HG02798 (cell line): ENCODE measurements at regions not wholly inside any gene's neighbourhood (a gene's known extent, or its start where the extent isn't known, plus 50 kb on each side); places are given as distances from the start of the nearest gene placed in this dataset.
"Not testable (repeated sequence)": the region's sequence is repeated elsewhere in the genome, so short reads cannot be mapped to it uniquely, and the experiment has no call there.

ENCODE experiments used
- ATAC-seq: cut with Tn5 transposase; IDR thresholded peaks from one replicate; pipeline ENCODE4 v1.9.1; 2021; ENCODE audit warnings: mild to moderate bottlenecking; ENCODE audit not compliant: unreplicated experiment, poor library complexity

DNA sequence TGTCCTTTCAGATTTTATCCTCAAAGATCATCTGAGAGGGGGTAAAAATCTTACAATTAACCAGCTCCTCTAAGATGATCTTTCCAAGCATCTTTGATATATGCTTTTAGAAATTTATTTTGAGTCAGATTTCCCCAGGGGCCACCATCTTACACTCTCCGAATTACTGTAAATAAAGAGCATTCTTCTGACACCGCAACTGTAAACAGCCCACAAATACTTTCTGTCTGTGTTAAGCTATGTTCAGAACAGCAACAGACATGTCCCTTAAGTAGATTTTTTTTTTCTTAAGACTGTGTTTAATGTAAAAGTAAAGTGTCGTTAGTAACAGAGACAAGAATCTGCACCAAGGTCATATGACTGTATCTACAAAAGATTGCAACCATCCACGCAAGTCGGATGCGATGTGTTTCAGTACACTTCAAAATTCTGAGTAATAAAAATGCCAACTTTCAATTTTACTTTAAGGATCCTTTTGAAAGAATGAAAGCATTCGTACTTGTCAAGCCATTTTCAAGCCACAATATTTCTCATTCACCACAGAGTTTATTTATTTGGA lies 159.0 kb upstream of the KCNH8 start:
- no peak for ATAC-seq

DNA sequence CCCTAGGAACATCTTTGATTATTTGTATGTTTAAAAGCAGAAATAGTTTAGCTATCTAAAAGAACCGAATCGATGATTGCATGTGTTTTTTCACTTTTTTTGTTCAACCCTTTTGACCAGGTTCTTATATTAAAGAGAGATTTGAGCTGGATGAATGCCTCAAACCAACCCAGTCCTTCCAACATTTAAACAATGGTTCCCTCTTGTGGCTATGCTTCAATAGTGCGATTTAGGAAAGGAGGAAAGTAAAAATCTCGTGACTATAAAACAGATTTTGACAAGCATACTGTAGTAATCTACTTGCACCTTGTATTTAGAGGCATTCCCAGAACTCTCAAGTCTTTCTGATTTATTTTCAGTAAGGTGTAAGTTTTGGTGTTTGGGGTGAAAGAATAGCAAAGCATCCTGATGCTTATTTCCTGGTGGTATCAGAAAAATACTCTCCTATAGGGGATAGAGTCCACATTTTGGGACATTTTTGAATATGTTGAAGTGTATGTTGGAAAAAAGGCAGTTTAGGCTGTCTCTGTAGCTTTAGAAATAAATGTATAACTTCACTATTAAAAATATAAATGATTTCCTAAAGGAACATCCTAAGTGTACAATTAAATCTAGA lies 159.6 kb upstream of the KCNH8 start:
- peak; percentile 35 for ATAC-seq

DNA sequence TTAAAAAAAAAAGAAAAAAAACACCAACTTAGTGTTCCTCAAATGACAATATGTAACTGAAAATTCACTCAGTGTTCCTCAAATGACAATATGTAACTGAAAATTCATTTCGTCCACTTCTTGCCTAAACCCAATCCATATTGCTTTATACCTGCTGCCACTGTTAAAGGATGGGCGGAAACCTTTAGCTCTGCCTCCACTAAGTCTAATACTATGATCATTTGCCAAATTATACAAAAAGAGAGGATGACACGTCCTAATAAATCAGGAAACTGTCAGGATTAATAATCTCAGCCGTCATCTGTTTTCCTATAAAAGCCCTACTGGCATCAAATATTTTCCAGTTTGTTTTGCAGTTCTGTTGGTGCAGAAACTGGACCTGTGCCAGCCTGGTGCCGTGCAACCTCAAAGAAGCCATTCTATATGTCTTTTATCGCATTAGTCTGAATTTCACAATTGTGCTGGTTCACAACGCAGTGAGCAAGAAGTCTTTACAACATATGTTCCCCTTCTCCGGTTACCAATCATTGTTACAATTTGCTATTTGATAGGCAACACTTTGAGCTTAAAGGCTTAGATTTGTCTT lies 160.4 kb upstream of the KCNH8 start:
- ATAC-seq = no peak

DNA sequence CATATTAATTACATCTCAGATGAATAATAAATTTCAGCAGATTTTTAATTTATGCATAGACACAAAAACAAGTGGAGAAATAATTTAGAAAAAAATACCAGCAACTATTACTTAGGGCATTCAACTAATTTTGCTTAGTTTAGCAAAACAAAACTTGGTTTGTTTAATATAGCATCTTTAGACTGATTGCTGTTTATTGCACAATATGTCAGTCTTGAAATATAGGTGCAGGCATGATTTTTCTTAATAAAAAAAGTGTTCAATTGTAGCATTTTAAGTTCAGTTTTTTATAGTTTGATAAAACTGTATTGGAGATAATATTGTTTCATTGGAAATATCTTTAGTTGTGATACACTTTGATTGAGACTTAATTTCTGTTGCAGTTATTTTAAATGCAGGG lies 161.2 kb upstream of the KCNH8 start:
- no peak for ATAC-seq

DNA sequence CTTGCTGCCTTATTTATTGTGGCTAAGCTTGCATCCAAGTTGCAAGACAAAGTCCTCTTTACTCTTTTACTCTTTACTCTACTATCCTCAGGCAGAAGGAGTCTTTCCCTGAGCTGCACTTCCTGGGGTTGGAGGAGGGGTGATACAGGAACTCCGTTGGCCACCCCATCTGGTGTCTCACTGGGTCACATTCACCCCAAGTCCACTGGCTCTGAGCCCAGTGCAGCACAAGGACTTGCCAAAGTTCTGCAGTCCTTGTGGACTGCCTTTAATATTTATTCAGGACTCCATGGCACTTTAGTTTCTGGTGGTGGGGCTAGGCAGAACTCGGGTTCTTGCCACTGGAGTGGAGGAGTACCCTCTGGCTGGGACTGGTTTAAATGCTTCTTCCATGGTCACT lies 165.4 kb upstream of the KCNH8 start:
- no peak for ATAC-seq

DNA sequence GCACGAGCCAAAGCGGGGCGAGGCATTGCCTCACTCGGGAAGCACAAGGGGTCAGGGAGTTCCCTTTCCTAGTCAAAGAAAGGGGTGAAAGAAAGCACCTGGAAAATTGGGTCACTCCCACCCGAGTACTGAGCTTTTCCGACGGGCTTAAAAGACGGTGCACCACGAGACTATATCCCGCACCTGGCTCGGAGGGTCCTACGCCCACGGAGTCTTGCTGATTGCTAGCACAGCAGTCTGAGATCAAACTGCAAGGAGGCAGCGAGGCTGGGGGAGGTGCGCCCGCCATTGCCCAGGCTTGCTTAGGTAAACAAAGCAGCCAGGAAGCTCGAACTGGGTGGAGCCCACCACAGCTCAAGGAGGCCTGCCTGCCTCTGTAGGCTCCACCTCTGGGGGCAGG lies 172.2 kb upstream of the KCNH8 start:
- not testable (repeated sequence) for ATAC-seq

DNA sequence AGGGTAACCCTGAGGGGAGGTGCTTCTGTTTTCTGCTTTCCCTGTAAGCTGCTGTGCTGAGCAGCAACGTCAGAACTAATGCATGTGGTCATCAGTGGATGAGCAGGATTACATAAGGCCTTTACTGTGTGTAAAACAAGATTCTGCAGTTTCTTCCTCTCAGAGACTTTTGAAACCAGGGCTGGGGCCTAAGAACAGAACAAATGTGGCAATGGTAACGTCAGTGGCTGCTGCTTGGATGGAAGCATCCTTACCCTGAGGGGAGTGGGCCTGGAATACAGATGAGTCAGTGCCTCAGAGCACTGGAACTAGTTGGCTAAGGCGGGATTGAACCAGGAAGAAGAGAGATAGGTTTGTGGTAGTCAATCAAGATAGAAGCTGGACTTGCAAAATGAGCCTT lies 180.2 kb upstream of the KCNH8 start:
- no peak for ATAC-seq

DNA sequence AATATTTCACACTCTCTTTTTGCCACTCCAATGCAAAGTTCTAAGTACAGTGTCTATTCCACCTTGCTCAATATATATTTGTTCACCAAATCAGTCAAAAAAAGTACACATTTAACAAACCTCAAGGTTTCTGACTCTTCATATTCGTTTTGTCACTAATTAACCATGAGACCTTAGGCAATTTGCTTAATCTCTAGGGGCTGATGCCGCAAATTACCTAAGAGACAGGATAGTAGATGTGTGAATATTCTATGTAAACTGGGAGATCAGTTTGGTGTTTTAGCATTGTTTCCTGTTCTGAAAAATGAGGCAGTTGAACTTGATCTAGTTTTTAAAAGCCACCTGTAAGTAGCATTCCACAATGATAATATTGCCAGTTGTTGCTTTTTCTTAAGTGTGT lies 182.5 kb upstream of the KCNH8 start:
- no peak for ATAC-seq

DNA sequence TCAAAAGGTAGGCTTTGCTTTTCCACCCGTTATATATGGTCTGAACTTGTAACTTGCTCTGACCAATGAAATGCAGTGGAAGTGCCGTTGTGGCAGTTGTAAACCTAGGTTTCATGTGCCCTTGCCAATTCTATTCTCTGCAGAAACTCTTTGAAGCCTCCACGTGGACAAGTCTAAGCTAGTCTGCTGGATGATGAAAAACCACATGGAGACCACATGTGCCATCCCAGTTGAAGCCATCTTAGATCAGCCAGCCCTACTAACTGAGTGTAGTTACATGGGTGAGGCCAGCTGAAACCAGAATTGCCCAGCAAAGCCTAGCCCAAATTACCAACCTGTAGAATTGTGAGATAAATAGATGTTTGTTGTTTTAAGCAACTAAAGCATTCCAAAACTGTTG lies 183.7 kb upstream of the KCNH8 start:
- ATAC-seq = no peak

DNA sequence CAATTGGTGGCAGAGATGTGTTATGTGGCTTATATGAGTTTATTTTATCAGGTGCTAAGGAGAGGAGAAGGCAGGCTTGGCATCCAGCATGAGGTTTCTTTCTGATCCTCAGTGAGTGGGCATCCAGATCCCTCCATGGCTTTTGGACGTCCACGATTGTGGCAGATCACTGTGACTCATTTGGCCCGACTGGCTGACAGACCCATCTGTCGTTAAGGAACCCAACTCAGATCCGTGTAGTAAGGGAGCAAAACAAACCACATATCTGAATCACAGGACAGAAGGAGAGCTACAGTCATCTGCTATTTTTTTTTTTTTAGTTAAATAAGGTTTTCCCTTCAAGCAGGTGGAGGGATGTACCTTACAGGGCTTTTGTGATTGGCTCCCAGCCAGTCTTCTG lies 197.0 kb upstream of the KCNH8 start:
- no peak for ATAC-seq

DNA sequence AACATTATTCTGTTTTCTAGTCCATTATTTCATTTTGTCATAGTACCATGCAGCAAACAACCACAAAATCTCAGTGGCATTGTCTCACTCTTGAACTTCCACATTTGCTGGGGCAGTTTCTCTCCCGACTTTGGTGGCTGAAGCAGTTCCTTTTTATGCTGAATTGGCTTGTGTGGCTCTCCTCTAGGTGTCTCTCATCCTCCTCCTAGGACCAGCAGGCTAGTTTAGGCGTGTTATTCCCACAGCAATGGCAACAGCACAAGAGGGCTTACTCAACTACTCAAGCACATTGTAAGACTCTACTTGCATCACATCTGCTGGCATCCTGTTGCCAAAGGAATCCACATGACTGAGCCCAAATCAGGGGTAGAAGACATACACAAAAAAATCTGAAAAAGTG lies 201.8 kb upstream of the KCNH8 start:
- ATAC-seq = no peak

DNA sequence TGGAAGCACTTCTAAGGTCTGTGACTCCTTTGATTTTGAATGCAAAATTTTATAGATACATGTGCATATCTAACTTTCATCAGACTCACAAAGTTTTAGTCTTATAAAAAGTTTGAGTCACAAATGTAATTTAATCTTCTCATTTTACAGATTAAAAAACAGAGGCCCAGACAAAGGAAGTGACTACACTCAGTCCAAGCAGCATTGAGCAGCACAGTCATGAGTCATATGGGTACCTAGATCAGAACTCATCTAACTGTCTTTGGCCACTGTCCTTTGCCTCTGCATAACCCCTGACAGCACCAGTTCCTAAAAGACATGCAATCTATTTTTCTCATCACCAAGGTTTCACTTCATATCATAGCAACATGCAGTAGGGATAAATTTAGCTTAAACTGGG lies 210.7 kb upstream of the KCNH8 start:
- ATAC-seq = peak; percentile 59

DNA sequence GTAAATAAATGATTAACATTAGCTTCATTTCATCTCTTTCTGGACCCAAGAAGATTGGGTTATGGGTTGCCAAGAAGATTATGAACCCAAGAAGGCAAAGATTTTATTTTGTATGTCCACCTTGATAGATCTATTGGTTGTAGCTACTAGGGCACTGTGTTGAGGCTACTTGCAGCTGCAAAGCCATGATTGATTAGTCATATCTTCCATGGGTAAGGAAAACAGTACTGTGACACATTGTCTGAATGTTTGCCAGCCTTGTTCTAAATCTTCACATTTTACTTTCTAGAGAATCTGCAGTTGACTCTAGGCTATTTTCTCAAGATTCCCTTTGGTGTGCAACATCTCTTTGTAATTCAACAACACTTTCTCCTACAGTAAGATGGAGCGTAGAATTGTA lies 229.2 kb upstream of the KCNH8 start:
- no peak for ATAC-seq

DNA sequence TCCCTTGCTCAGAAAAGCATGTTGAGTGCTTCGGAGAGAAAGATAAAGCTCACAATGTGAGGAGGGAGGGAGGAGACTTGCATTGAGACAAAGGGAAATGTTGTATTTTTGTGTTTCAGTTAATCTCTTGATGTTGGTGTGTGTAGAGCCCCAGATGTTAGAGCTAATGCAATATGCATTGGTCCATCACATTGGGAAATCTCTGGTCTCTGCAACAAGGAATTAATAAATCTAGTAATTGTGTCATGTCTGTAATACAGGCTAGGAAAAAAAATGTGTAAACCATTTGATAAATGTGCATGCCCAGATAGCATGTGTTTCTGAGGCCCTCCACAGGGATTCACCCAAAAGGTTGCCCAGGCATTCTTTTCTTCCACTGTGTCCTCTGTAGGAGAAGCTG lies 230.4 kb upstream of the KCNH8 start:
- ATAC-seq = no peak

DNA sequence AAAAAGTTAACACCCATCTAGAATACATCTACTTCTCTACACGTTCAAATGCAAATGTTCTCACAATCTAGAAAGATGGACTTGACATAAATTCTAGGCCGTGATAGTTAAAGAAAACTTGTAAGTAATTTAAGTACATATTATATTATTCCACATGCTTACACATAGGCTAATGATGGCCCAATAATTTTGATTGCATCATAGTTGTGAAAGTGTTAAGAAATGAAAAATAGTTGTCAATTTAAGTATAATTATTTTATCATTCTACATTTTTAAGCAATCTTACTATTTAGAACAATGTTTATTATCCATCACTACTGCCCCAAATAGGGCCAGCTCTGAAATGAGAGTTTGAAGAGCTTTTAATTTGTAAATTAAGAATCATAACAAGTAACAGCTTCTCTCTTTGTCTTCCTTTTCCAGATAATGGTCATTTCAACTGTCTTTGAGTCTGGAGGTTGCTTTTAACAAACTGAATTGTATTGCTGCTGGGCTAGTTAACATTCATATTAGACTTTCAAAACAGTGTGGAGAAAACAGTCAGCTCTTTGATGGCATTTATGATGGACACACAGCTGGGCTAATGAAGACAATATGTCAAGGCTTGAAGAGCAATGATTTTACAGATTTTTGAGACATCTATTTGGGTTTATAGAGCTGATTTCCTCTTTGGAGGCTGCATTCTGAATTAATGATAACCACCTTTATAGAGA lies 246.1 kb upstream of the KCNH8 start:
- no peak for ATAC-seq

DNA sequence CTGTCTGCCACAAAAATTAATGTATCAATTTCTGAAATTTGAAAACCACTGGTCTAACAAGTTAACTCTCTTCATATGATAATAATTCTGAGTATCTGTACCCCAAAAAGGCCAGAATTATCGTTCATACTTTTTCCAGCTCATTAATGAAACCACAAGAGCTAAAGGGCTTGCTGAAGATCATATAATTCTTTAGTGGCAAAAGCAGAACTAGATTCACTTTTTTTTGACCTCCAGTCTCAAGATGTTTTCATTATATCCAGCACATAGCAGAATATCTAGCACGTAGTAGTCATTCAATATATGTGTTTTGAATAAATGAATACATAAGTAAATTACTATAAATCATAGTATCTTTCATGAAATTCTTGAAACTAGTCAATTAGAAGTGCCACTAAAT lies 246.7 kb upstream of the KCNH8 start:
- no peak for ATAC-seq

DNA sequence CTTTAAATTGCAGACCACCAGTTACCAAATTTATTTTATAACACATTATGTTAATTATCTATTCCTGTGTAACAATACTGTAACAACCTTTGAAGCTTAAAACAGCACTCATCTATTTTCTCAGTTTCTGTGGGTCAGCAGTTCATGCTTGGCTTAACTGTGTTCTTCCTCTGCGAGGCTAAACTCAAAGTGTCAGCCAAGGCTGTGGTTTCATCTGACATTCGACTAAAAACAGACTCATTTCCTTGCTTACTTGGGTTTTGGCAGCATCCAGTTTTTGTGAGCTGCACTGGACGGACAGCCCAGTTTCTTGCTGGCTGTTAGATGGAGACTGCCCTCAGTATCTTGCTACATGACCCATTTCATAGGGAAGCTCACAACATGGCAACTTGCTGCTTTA lies 247.3 kb upstream of the KCNH8 start:
- ATAC-seq = peak; percentile 76

DNA sequence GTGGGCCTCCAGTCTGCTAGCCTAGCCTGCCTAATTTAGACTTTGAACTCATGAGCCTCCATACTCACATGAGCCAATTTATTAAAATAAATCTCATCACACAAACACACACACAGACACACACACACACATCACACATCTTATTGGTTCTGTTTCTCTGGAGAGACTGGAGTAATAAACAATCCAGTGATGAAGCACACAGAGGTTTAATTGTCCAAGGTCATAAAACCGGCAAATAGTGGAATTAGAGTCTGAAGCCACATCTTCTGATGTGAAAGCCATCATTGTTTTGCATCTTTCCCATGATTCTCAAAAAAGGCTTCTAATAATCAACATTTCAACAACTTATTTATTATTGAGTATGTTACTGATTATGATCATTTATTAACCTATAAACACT lies 249.4 kb upstream of the KCNH8 start:
- no peak for ATAC-seq

DNA sequence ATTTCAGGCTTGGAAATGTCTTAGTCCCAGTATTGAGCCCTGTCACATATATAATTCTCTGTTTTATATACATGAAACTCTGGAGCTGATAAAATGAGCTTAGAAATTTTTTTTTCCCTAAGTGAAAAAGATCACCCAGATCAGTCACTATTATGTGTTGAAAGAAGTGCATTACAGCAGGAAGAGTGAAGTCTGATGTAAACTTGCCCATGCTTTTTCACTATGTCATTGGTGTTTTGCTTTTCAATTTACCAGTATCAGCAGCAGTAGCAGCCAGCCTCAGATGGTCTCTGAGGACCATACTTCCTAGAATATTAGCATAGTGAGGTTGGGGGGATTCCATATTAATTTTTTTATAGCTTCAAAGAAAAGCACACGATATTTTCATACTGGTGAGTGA lies 255.6 kb upstream of the KCNH8 start:
- ATAC-seq = no peak

DNA sequence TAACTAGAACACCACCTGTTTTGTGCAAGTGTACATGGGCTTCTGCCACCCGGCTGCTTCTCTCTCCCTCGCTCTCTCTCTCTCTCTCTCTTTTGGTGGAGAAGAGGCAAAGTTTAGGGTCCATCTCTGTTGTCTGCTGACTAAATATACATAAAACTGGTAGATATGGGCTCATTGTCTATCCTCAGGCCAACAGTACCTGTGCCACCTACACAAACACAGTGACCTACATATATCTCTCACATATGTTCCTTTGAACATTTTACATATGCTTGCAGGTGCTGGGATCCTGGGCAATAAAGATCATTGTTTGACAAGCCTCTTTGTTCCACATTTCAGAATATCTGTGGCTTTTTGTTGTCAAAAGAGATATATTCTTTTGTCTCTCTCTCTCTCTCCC lies 256.3 kb upstream of the KCNH8 start:
- ATAC-seq = no peak

DNA sequence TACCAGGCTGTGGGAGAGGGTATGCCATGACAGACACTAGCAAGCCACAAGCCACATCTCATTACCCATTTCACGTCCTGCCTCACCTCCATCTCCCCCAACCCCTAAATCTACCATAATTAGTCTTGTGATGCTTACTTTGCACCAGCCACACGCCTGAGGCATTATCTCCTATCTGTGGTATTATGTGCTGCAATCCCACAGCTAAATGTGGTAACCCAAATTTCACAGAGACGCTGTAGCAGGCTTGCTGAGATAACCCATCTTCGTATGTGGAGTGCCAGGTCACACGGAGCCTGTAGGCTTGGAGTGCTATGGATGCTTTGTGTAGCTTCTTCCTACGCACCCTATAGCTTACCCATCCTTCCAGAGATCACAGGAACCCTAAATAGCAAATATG lies 256.7 kb upstream of the KCNH8 start:
- no peak for ATAC-seq

DNA sequence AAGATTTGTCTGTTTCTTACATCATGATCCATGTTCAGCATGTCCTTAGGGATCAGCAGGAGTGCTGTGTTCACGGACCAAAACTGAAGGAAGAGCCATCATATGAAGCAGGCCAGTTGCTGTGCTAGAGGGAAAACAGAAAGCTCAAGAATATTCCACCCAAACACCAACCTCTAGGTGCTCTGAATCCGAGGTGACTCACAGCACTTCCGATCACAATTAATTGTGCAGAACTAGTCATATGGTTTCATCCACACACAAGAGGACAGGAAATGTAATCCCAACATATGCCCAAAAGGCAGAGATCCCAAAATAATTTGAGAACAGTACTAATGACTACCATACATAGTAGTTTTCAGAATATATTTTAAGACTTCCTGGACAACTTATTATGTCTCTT lies 257.9 kb upstream of the KCNH8 start:
- ATAC-seq = no peak
